Glomerular visceral epithelial cell (primary cell): ENCODE measurements at regions not wholly inside any gene's neighbourhood (a gene's known extent, or its start where the extent isn't known, plus 50 kb on each side); places are given as distances from the start of the nearest gene placed in this dataset.

Source experiments
- DNase-seq: peaks from one replicate; pipeline ENCODE4 v3.0.0-alpha.2; 2016; ENCODE audit errors: extremely low spot score

DNA sequence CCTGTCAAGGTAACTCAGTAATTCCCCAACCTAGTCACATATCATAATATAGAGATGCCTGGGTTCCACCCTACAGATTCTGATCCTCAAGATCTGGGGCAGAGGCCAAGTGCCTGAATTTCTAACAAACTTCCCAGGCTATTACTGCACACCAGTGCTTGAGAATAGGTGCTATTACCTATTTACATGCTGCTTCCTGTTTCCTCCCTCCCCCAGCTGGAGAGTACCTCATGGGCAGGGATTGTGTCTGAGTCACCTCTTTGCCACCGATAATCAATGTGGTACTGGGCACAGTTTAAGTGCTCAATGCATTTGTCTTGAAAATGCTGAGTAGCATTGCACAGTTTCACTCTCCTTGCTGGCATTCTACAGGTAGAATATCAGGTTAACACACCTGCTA, 582.2 kb upstream of the CADM1 start:
- no peak for DNase-seq

DNA sequence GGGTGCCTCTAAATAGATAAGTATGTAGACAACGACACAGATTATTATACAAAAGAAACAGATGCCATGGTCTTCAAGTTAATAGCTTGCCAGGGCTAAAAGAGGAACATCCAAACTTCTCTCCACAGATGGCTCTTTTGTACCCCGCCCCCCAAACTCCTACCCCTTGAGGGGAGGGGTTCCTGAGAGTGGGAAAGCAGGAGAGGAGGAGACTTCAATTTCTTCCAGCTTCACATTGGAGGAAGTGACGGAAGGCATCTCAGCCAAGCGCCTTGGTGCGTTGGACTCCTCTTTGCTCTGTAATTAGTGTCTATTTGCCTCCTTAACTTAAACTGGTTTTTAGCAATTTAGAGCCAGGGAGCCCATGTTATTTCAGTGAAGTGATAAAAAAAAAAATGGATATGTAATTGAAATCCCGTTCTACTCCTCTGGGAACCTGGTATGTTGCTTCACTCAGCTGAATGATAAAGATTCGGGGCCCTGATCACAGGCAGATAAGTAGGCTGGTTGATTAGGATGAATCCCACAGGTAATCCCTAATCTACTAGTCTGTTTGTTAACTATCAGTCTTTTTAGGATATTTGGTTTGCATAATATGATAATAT, 580.9 kb upstream of the CADM1 start:
- DNase-seq = no peak

- DNase-seq = no peak
These were observed 580.3 kb upstream of the CADM1 start for GRCh38 chr11:116084511-116084910.

DNA sequence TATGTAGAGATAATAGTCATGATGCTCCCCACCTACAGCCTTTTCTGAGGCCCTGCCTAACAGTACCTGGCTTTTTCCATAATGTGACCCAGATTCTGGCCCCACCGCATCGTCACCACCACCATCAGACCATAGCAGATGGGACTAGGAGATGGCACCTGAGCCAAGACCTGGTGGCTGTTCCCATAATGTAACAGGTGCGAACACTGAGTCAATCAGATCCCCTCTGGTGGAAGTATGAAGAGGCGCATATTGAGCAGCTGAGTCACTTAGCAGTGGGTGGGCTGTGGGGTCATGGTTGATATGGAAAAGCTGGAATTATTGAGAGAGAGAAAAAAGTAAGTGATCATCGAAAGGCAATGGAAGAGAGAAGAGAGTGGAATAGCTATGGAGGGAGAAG, 578.0 kb upstream of the CADM1 start:
- DNase-seq = no peak

DNA sequence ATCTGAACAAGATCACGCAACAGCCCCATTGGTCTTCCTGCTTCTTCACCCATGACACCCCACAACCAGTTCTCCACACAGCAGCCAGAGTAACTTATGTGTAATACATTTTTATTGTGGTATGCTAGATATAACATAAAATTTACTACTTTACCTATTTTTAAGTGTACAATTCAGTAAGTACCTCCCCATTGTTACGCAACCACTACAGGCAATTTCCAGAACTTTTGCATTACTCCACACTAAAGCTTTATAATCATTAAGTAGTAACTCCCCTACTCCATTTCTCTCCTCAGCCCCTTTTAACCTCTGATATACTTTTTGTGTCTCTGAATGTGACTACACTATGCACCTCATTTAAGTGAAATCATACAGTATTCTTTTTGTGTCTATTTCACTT, 575.4 kb upstream of the CADM1 start:
- DNase-seq = no peak

- DNase-seq = peak; percentile 30
These were observed 573.9 kb upstream of the CADM1 start for GRCh38 chr11:116078101-116078591.

DNA sequence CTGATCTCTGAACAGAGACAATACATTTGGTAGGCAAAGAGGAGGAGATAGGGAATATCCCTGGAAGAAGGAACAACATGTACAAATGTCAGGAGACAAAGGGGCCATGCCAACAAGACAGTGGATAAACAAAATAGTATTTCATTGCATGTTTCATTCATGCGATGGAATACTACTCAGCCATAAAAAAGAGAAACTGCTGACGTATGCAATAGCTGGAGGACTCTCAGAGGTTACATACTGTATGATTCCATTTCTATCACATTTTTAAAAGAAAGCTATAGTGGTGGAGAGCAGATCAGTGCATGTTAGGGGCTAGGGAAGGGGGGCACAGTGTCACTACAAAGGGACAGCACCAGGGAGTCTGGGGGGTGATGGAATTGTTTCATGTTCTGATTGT, 572.9 kb upstream of the CADM1 start:
- no peak for DNase-seq

DNA sequence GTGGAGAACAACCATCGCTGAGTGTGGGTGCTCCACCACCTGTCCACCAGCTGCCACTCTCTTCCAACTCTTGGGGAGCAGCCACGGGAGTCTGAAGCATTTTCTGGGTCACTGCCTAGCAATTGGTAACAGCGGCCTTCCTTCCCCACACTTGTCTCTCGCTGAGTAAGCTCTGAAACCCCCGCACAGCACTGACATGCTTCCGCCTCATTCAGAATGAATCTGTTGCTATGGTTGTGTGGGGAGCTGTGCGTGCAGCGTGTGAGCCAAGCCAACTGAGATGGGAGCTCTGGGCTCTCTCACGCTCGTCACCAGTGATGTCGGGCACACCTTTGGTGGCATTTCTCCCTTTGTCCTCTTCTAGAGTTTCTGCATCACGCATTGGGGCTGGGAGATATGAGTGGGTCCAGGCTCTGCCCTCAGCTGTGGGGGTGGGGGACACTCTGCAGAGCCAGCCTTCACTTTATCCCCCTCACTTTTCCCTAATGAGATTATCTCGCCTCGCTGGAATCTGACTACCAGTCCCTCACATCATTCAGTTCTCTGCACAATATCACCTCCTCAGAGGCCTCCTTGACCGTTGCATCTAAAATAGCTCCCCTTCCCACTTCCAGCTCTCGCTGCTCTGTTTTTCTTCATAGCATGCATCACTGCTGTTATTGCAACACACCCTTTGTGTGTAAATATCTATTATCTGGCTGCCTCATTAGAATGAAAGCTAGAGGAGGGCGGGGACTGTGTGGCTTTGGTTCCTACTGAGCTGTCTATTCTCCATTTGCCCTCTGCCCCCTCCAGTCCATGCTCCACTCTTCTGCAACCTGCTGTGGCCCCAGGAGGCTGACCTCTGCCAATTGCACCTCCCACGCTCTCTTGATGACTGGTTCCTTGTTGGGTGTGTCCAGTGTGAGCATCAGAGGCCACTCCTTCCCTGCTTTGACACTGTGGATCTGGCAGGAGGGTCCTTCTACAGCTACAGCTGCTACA, 569.9 kb upstream of the CADM1 start:
- DNase-seq = peak; percentile 17

GRCh38 chr11:116072601-116073410, 568.6 kb upstream of the CADM1 start:
- DNase-seq = no peak

DNA sequence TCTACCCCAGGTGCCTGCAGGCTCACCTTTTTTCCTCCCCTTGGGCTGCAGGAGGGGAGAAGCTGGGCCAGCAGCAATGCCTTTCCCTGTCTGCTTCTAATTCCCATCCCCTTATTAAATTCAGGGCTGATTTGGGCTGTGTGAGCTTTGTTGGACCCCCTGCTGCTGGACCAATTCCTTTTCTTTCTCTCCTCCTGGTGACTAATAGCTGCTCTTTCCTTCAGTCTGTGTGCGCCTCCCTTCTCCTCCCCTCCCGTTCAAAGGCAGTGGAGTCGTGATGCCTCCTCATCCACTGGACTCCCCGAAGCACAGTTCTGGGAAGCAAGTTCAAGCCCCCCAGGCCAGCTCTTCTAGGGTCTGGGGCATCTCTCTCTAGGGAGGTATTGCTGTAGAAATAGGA, 567.9 kb upstream of the CADM1 start:
- no peak for DNase-seq

DNA sequence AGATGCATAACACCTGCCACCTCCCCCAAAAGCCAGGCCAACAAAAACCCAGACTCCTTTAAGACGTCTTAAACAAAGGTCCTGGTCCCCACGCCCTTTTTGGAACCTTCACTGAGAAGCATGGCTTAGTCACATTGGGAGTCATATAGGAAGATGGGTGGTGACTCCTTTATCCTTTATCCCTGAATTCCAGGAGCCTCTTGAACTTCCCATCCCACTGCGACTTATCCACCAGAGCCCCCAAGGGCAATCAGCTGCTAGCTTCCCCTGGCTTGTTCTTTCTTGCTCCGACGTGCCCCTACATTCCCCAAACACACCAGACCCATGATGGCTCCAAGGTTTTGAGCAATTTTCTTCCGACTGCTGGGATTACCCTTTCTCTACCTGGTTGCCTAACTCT, 567.0 kb upstream of the CADM1 start:
- DNase-seq = no peak

DNA sequence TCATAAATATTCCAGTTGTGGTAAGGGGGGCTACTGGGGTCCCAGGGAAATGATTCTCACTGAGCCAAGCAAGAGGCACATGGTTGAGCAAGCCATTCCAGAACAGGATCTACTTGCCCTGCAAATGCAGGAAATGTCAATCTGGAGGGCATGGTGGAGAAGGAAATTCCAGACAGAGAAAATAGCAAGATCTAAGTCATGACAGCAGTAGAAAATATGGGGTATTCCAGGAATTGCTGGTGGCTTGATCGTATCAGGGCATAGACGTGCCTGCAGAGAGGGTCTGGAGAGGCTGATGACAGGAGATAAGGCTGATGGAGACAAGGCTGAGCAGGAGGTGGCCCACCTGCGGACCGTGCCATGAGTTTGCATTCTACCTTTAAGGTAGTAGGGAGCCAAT, 566.3 kb upstream of the CADM1 start:
- DNase-seq = no peak

DNA sequence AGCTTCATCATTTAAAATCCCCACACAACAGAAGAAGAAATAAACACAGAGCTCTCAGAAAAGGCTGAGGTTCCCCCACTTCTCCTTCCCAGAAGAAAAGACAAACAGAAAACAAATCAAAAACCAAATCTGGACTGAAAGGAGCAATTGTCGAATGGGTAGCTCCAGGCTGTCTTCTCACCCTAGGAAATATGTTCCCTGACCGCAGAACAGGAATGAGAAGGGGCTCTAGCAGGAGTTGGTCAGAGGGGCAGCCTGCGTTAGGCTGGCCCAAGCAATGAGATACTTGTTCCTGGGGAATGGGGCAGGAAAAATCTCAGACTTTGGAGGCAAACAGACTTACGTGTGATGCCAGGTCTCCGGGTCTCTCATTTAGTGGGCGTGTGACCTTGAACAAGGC, 562.6 kb upstream of the CADM1 start:
- no peak for DNase-seq

- DNase-seq = no peak
These were observed 561.8 kb upstream of the CADM1 start for GRCh38 chr11:116065986-116066385.

GRCh38 chr11:116065191-116065895, 561.1 kb upstream of the CADM1 start:
- DNase-seq = no peak

DNA sequence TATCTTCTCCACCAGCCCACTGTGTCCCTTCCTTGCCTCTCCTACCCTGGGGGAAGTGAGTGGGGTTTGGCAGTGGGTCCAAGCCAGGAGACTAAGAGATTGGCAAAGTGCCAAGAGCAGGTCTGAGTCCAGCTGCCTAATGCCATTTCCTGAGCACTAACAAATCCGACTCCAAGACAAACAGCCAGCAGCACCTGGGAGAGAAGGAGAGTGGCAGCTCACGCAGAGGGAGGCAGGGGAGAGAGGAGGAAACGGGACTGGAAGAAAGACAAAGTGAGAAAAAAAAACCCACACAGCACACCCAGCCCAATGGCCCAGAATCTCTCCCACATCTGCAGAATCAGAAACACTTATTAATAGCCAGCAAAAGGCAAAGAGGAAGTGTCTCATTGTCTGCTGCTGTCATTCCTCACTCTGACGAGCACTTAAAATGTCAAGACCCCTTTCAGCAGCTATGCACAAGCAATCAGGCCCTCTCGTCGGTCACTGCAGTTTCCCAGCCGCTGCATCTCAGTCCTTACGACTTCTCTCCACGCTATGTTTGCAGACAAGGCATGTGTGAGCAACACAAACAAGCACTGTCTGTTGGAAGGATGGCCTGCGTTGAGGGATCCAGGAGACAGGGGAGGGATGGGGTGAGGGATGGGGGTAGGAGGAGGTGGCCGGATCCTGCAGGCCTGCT, 558.4 kb upstream of the CADM1 start:
- DNase-seq = no peak

GRCh38 chr11:116062129-116062489, 557.9 kb upstream of the CADM1 start:
- DNase-seq = no peak

- DNase-seq = no peak
These were observed 557.1 kb upstream of the CADM1 start for GRCh38 chr11:116061322-116061721.

DNA sequence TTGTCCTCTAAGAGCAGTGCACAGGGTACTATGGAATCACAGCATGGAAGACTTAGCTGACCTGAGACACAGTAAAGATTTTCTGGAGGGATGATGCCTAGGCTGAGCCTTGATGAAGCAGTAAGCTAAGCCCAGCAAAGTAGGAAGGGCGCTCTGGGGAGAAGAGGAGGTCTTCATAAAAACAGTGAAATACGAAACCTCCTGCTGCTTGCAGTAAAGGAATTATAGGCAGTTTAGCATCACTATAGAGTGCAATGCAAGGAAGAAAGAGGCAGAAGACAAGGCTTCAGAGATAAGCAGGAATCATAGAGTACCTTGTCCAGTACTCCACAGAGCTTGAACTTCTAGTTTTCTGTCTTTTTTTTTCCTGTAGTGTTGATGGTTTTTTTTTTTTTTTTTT, 555.7 kb upstream of the CADM1 start:
- DNase-seq = no peak

- no peak for DNase-seq
These were observed 552.8 kb upstream of the CADM1 start for GRCh38 chr11:116057000-116057399.

GRCh38 chr11:116055064-116055463, 550.8 kb upstream of the CADM1 start:
- no peak for DNase-seq
